ENCODE measurements at regions not wholly inside any gene's neighbourhood (a gene's known extent, or its start where the extent isn't known, plus 50 kb on each side); places are given as distances from the start of the nearest gene placed in this dataset.

DNA sequence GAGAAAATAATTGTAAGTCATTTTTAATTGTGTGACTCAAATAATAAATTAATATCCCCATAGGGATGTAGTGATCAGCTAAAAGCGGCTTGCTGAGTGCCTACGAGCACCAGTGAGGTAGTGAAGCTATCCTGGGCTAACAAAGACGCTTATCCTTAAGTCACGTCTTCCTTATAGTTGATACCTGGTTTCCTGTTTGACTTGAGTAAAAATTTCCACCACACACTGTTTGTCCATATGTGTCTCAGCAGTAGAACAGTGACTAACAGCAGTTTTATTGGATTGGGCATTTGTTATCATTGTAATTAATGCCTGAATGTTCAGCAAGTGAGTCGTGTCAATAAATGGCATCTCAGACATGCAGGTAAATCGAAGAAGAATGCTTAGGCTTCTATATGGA lies 241.1 kb downstream of the GRXCR1 start:
- H3K27me3 ChIP-seq (ENCODE audit: control insufficient read depth in 2 of 2, insufficient read depth in 2 of 2, low read length in 2 of 2), result no peaks in the 10 kb centered on the region

More for the DNA sequence above, 241.1 kb downstream of the GRXCR1 start:
- no peaks in the 10 kb centered on the region for H3K4me1 ChIP-seq (replicated peaks in 1 of 2; ENCODE audit: control insufficient read depth in 2 of 2, insufficient read depth in 2 of 2, low read length in 2 of 2)
- DNase-seq (ENCODE audit: extremely low read depth in 1 of 4, low spot score in 3 of 4) (no peak), FAIRE-seq (no peak), ATAC-seq (no peak)
- H3K27ac ChIP-seq (ENCODE audit: extremely low read depth, low read depth, low read length), result no peak overlapping the region
- TF ChIP-seq DNMT1 (IDR thresholded peaks at IDR 0.05) (no peak), ZNF23 (CRISPR knock-in tag; IDR thresholded peaks at IDR 0.05) (no peak), ZSCAN29 (IDR thresholded peaks at IDR 0.05) (no peak), PHF20 (IDR thresholded peaks at IDR 0.05; ENCODE audit: partially characterized antibody) (no peak), SP2 (IDR thresholded peaks at IDR 0.05; ENCODE audit: extremely low read depth, low read depth, low read length, poor library complexity, severe bottlenecking) (no peak), FOXP1 (CRISPR knock-in tag; IDR thresholded peaks at IDR 0.05) (no peak), MAFF (IDR thresholded peaks at IDR 0.05; ENCODE audit: low read length) (no peak), CBX1 (IDR thresholded peaks at IDR 0.05; ENCODE audit: low read depth) (no peak), RBM14 (IDR thresholded peaks at IDR 0.05; ENCODE audit: borderline replicate concordance, insufficient read depth, low read depth, low read length) (no peak)
- TF ChIP-seq, protein P1, sequence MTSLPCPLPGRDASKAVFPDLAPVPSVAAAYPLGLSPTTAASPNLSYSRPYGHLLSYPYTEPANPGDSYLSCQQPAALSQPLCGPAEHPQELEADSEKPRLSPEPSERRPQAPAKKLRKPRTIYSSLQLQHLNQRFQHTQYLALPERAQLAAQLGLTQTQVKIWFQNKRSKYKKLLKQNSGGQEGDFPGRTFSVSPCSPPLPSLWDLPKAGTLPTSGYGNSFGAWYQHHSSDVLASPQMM (CRISPR knock-in tag; IDR thresholded peaks at IDR 0.05), result no peak
- TF ChIP-seq, protein P2, sequence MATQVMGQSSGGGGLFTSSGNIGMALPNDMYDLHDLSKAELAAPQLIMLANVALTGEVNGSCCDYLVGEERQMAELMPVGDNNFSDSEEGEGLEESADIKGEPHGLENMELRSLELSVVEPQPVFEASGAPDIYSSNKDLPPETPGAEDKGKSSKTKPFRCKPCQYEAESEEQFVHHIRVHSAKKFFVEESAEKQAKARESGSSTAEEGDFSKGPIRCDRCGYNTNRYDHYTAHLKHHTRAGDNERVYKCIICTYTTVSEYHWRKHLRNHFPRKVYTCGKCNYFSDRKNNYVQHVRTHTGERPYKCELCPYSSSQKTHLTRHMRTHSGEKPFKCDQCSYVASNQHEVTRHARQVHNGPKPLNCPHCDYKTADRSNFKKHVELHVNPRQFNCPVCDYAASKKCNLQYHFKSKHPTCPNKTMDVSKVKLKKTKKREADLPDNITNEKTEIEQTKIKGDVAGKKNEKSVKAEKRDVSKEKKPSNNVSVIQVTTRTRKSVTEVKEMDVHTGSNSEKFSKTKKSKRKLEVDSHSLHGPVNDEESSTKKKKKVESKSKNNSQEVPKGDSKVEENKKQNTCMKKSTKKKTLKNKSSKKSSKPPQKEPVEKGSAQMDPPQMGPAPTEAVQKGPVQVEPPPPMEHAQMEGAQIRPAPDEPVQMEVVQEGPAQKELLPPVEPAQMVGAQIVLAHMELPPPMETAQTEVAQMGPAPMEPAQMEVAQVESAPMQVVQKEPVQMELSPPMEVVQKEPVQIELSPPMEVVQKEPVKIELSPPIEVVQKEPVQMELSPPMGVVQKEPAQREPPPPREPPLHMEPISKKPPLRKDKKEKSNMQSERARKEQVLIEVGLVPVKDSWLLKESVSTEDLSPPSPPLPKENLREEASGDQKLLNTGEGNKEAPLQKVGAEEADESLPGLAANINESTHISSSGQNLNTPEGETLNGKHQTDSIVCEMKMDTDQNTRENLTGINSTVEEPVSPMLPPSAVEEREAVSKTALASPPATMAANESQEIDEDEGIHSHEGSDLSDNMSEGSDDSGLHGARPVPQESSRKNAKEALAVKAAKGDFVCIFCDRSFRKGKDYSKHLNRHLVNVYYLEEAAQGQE (IDR thresholded peaks at IDR 0.05; ENCODE audit: borderline replicate concordance), result no peak
- TF ChIP-seq, protein P2 (CRISPR knock-in tag; IDR thresholded peaks at IDR 0.05; ENCODE audit: low read depth), result no peak
- TF ChIP-seq, protein P3, sequence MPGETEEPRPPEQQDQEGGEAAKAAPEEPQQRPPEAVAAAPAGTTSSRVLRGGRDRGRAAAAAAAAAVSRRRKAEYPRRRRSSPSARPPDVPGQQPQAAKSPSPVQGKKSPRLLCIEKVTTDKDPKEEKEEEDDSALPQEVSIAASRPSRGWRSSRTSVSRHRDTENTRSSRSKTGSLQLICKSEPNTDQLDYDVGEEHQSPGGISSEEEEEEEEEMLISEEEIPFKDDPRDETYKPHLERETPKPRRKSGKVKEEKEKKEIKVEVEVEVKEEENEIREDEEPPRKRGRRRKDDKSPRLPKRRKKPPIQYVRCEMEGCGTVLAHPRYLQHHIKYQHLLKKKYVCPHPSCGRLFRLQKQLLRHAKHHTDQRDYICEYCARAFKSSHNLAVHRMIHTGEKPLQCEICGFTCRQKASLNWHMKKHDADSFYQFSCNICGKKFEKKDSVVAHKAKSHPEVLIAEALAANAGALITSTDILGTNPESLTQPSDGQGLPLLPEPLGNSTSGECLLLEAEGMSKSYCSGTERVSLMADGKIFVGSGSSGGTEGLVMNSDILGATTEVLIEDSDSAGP (CRISPR knock-in tag; IDR thresholded peaks at IDR 0.05), result no peak
- TF ChIP-seq, protein P4, sequence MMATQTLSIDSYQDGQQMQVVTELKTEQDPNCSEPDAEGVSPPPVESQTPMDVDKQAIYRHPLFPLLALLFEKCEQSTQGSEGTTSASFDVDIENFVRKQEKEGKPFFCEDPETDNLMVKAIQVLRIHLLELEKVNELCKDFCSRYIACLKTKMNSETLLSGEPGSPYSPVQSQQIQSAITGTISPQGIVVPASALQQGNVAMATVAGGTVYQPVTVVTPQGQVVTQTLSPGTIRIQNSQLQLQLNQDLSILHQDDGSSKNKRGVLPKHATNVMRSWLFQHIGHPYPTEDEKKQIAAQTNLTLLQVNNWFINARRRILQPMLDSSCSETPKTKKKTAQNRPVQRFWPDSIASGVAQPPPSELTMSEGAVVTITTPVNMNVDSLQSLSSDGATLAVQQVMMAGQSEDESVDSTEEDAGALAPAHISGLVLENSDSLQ (IDR thresholded peaks at IDR 0.05), result no peak
- intact Hi-C loops (cut with micrococcal nuclease), result no loop called here
- no peak overlapping the region for H3K4me3 ChIP-seq
- no peaks in the 10 kb centered on the region for H3K79me2 ChIP-seq (ENCODE audit: control insufficient read depth, insufficient read depth, low read length)
- no peak overlapping the region for H3K4me2 ChIP-seq (ENCODE audit: insufficient read depth, low read length)
- CTCF ChIA-PET (ENCODE audit: low intra/inter-chr PET ratio), result no interaction called here
- no peak overlapping the region for H2AFZ ChIP-seq (ENCODE audit: low read depth, low read length)
- no peaks in the 10 kb centered on the region for H3K36me3 ChIP-seq (ENCODE audit: control insufficient read depth, insufficient read depth, low read length)
- no peak overlapping the region for H3K9ac ChIP-seq (ENCODE audit: insufficient read depth in 1 of 2, low read depth in 2 of 2, low read length in 2 of 2)
- H4K20me1 ChIP-seq (replicated peaks; ENCODE audit: control insufficient read depth, insufficient read depth, low read length), result no peaks in the 10 kb centered on the region
- H3K9me1 ChIP-seq (ENCODE audit: control insufficient read depth, insufficient read depth, low read length), result no peaks in the 10 kb centered on the region
- POLR2A ChIA-PET, result no interaction called here
- no TSS peak for BruUV-seq (replicated peaks)
- in situ Hi-C loops (cut with MboI), result no loop called here
- no peaks in the 10 kb centered on the region for H3K9me3 ChIP-seq (replicated peaks; ENCODE audit: control insufficient read depth, insufficient read depth, low read depth, low read length)
- 5% methylated on average over 6 of the region's 6 CpGs for WGBS (ENCODE audit: insufficient coverage, low coverage, missing lambda C conversion rate)
